Adipocyte (in vitro differentiated cells): ENCODE measurements at regions not wholly inside any gene's neighbourhood (a gene's known extent, or its start where the extent isn't known, plus 50 kb on each side); places are given as distances from the start of the nearest gene placed in this dataset.
"Not testable (repeated sequence)": the region's sequence is repeated elsewhere in the genome, so short reads cannot be mapped to it uniquely, and the experiment has no call there.

Source experiments
- DNase-seq: peaks from one replicate; pipeline ENCODE4 v3.0.0-alpha.2; 2015; ENCODE audit warnings: low read depth
- H3K27me3 ChIP-seq: replicated peaks from 2 replicates; pipeline ENCODE4 v1.7.0; 2013; ENCODE audit warnings: mild to moderate bottlenecking, low read length, moderate library complexity; ENCODE audit not compliant: control insufficient read depth, insufficient read depth
- H3K36me3 ChIP-seq: 2 replicates; pipeline ENCODE4 v1.7.0; 2013; ENCODE audit warnings: low read length, mild to moderate bottlenecking, moderate library complexity; ENCODE audit not compliant: control insufficient read depth, insufficient read depth, severe bottlenecking
- H3K4me1 ChIP-seq: 2 replicates; pipeline ENCODE4 v1.7.0; 2013; ENCODE audit warnings: mild to moderate bottlenecking, low read length, moderate library complexity; ENCODE audit not compliant: control insufficient read depth, insufficient read depth
- H3K4me3 ChIP-seq: 2 replicates; pipeline ENCODE4 v1.7.0; 2013; ENCODE audit warnings: mild to moderate bottlenecking, low read length, moderate library complexity
- H3K9ac ChIP-seq: 2 replicates; pipeline ENCODE4 v1.7.0; 2013; ENCODE audit warnings: mild to moderate bottlenecking, low read length, moderate library complexity
- H3K9me3 ChIP-seq: 2 replicates; pipeline ENCODE4 v1.7.0; 2013; ENCODE audit warnings: mild to moderate bottlenecking, low read length, moderate library complexity; ENCODE audit not compliant: control insufficient read depth

- Histone ChIP-seq H3K4me1 (no peaks in the 10 kb centered on the region), H3K27me3 (no peaks in the 10 kb centered on the region), H3K9me3 (peaks cover 8% of the 10 kb centered on the region), H3K9ac (no peak overlapping the region), H3K36me3 (no peaks in the 10 kb centered on the region), H3K4me3 (no peak overlapping the region)
- no peak for DNase-seq
Measured at GRCh38 chr20:40953856-40954255, 74.8 kb upstream of the TOP1 start.

GRCh38 chr20:40954521-40955165 lies 74.0 kb upstream of the TOP1 start:
- peaks cover 3% of the 10 kb centered on the region for H3K4me1 ChIP-seq
- DNase-seq, result no peak
- no peaks in the 10 kb centered on the region for H3K27me3 ChIP-seq
- peaks cover 8% of the 10 kb centered on the region for H3K9me3 ChIP-seq
- H3K9ac ChIP-seq, result no peak overlapping the region
- no peaks in the 10 kb centered on the region for H3K36me3 ChIP-seq
- no peak overlapping the region for H3K4me3 ChIP-seq

- H3K9me3 ChIP-seq, result peaks cover 8% of the 10 kb centered on the region
- H3K27me3 ChIP-seq, result no peaks in the 10 kb centered on the region
- no peak overlapping the region for H3K4me3 ChIP-seq
- H3K9ac ChIP-seq, result no peak overlapping the region
- H3K4me1 ChIP-seq, result peaks cover 10% of the 10 kb centered on the region
- DNase-seq, result no peak
- H3K36me3 ChIP-seq, result no peaks in the 10 kb centered on the region
Measured at GRCh38 chr20:40955326-40955725, 73.3 kb upstream of the TOP1 start.

GRCh38 chr20:40955826-40956225 lies 72.8 kb upstream of the TOP1 start:
- not testable (repeated sequence) for H3K9me3 ChIP-seq, H3K27me3 ChIP-seq, H3K4me3 ChIP-seq, H3K36me3 ChIP-seq, DNase-seq, H3K9ac ChIP-seq
- H3K4me1 ChIP-seq, result peaks cover 14% of the 10 kb centered on the region

- H3K4me3 ChIP-seq, result no peak overlapping the region
- DNase-seq, result no peak
Measured at GRCh38 chr20:40956542-40957264, 71.9 kb upstream of the TOP1 start.

DNA sequence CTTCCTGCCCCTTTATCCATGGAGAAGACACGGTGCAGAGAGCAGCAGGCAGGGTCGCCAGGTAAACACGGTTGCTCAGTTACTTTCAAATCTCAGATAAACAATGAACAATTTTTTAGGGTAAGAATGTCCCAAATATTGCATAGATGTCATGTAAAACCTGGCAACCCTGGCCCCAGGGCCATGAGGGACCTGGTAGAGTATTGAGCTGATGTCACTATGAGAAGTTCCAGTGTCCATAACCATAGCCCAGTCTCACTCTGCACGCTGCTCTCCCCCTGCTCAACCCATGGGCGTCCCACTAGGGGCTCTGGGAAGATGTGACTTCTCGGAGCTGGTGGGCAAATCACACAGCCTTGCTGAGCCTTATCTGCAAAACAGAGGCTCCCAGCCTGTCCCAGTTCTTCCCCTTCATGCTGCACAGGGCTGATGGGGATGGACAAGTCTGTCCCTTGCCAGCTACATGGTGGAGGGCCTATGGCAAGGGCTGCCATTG lies 71.3 kb upstream of the TOP1 start:
- H3K36me3 ChIP-seq, result no peaks in the 10 kb centered on the region
- no peak overlapping the region for H3K9ac ChIP-seq
- H3K4me1 ChIP-seq, result peaks cover 14% of the 10 kb centered on the region
- no peaks in the 10 kb centered on the region for H3K27me3 ChIP-seq
- H3K4me3 ChIP-seq, result no peak overlapping the region
- DNase-seq, result no peak
- H3K9me3 ChIP-seq, result peaks cover 8% of the 10 kb centered on the region

More at GRCh38 chr20:40956542-40957264, 71.9 kb upstream of the TOP1 start:
- H3K9me3 ChIP-seq, result peaks cover 8% of the 10 kb centered on the region
- H3K4me1 ChIP-seq, result peaks cover 14% of the 10 kb centered on the region
- H3K36me3 ChIP-seq, result no peaks in the 10 kb centered on the region
- no peaks in the 10 kb centered on the region for H3K27me3 ChIP-seq
- no peak overlapping the region for H3K9ac ChIP-seq

DNA sequence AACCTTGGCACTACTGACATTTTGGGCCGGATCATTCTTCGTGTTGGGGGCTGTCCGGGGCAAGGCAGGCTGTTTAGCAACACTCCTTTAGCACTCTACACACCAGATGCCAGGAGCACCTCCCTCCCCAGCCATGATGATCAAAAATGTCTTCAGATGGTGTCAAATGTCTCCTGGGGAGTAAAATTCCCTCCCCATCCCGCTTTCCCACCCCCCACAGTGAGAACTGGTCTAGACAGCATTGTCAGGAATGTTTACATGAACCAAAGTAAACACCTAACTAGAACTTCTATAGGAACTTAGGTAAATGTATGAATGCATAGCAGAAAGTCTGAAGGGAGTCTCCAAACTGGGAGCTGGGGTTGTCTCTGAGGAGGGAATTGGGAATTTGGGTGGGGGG lies 70.0 kb upstream of the TOP1 start:
- Histone ChIP-seq H3K9ac (no peak overlapping the region), H3K4me1 (peaks cover 14% of the 10 kb centered on the region), H3K9me3 (peaks cover 8% of the 10 kb centered on the region), H3K27me3 (no peaks in the 10 kb centered on the region), H3K36me3 (no peaks in the 10 kb centered on the region), H3K4me3 (no peak overlapping the region)
- no peak for DNase-seq

DNA sequence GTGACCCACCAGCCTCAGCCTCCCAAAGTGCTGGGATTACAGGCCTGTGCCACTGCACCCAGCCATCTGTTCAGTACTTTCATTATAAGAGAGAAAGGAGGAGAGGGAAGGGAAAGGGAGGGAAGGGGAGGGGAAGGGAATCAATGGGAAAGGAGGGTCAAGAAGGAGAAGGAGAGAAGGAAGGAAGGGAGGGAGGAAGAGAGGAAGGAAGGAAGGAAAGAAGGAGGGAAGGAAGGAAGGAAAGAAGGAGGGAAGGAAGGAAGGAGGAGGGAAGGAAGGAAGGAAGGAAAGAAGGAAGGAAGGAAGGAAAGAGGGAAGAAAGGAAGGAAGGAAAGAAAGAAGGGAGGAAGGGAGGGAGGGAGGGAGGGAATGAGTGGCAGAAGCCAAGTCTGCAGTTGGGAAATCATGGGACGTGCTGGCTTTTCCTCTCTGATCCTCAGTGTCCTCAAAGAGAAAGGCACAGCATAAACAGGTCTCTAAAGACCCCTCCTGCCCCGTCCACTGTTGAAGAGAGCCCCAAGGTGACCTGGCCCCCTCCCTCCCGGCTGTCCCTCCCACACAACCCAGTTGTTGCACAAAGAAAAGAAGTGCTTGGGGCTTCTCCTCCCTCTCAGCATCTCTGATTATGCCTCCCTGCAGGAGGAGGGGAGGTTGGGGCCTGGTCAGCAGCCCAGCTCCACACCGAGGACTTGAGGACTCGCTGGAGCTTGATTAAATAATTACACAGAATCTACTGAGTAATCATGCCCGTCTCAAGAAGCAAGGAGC lies 69.1 kb upstream of the TOP1 start:
- Histone ChIP-seq H3K9ac (peak overlapping the region; percentile 41), H3K27me3 (no peaks in the 10 kb centered on the region), H3K36me3 (no peaks in the 10 kb centered on the region), H3K4me1 (peaks cover 14% of the 10 kb centered on the region), H3K9me3 (peaks cover 2% of the 10 kb centered on the region), H3K4me3 (no peak overlapping the region)
- no peak for DNase-seq

GRCh38 chr20:40960101-40960500 lies 68.5 kb upstream of the TOP1 start:
- peak overlapping the region; percentile 62 for H3K9ac ChIP-seq
- H3K9me3 ChIP-seq, result no peaks in the 10 kb centered on the region
- peaks cover 14% of the 10 kb centered on the region for H3K4me1 ChIP-seq
- no peaks in the 10 kb centered on the region for H3K36me3 ChIP-seq
- H3K4me3 ChIP-seq, result no peak overlapping the region
- no peaks in the 10 kb centered on the region for H3K27me3 ChIP-seq
- DNase-seq, result no peak

DNA sequence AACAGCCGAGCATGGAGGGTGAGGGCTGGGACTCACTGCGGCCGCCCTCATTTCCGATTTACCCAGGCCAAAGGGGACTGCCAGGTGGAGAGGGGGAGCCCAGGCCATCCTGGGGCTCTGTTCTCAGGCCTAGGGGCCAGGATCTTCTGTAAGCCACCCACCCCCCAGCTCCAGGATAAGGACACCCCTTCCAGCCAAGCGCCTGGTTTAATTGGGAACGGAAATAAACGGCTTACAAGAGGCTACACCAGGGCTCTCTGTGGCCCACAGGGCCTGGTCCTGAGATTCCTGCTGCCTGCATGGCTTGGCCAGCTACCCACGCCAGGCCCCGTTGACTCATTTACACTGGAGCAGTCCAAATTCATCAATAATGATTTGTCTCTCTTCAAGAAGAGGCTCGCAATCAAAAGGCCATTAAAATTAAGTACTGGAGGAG lies 68.1 kb upstream of the TOP1 start:
- Histone ChIP-seq H3K27me3 (no peaks in the 10 kb centered on the region), H3K4me3 (no peak overlapping the region), H3K9me3 (no peaks in the 10 kb centered on the region), H3K4me1 (peaks cover 14% of the 10 kb centered on the region), H3K36me3 (no peaks in the 10 kb centered on the region), H3K9ac (peak overlapping the region; percentile 62)
- no peak for DNase-seq

DNA sequence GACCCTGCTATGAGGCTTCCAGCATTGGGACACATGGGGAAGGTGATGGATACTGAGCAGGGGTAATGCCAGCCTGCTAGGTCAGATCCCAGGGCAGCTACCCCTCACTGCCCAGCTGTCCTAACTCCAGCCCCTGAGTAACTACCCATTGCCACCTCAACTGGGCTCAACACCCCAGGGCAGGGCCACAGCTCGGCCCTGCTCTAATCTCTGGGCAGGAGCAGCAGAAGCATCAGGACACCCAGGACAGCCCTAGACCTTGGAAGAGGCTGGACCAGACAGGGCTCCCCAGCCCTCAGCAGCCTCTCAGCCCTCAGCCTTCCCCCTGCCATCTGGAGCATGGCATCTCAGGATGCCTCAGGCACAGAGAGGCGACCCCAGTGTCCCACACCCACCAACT lies 67.4 kb upstream of the TOP1 start:
- Histone ChIP-seq H3K36me3 (no peaks in the 10 kb centered on the region), H3K9me3 (no peaks in the 10 kb centered on the region), H3K27me3 (no peaks in the 10 kb centered on the region), H3K4me1 (peaks cover 14% of the 10 kb centered on the region), H3K4me3 (no peak overlapping the region), H3K9ac (no peak overlapping the region)
- DNase-seq, result no peak
